Renal pelvis (tissue), 1 donor: ENCODE measurements at regions not wholly inside any gene's neighbourhood (a gene's known extent, or its start where the extent isn't known, plus 50 kb on each side); places are given as distances from the start of the nearest gene placed in this dataset.
A peak's percentile ranks its signal among the peaks of the same experiment; 100 is the strongest.

ENCODE experiments used
- DNase-seq: peaks from one replicate; pipeline ENCODE4 v3.0.0-alpha.2; 2013

GRCh38 chr21:17451364-17451891 is 61.4 kb upstream of the CXADR start:
- DNase-seq = no peak

GRCh38 chr21:17454315-17455027 is 58.4 kb upstream of the CXADR start:
- peak; percentile 58 for DNase-seq

GRCh38 chr21:17455028-17455353 is 57.9 kb upstream of the CXADR start:
- DNase-seq = no peak

- DNase-seq = no peak
These were observed 57.4 kb upstream of the CXADR start for GRCh38 chr21:17455451-17455850.

GRCh38 chr21:17458279-17458678 is 54.6 kb upstream of the CXADR start:
- DNase-seq = no peak

- no peak for DNase-seq
These were observed 52.7 kb upstream of the CXADR start for GRCh38 chr21:17460094-17460493.

GRCh38 chr21:17461014-17461413 is 51.8 kb upstream of the CXADR start:
- DNase-seq = no peak

- DNase-seq = no peak
These were observed 51.3 kb upstream of the CXADR start for GRCh38 chr21:17461582-17461981.

- DNase-seq = no peak
These were observed 50.4 kb upstream of the CXADR start for GRCh38 chr21:17462276-17462981.
